Adrenal gland (tissue), 5 donors: ENCODE measurements at regions not wholly inside any gene's neighbourhood (a gene's known extent, or its start where the extent isn't known, plus 50 kb on each side); places are given as distances from the start of the nearest gene placed in this dataset.

Experiments used
- POLR2A ChIP-seq, 2 donors: fragments of 450-650 bp; IDR thresholded peaks; one replicate each; pipeline ENCODE4 v1.6.1; 2017; ENCODE audit warnings: antibody characterized with exemption in 2 of 2, mild to moderate bottlenecking in 2 of 2, moderate library complexity in 1 of 2
- TF ChIP-seq, protein P1 (sequence below), 6 experiments: fragments of 450-650 bp in 4 of 6; fragments of 200-600 bp in 2 of 6; sonication (generic) in 1 of 6; IDR thresholded peaks; 1 replicate in 5 of 6; 2 replicates in 1 of 6; pipeline versions ENCODE4 v1.5.1 to v1.8.0; 2016 to 2021; ENCODE audit warnings: antibody characterized with exemption in 6 of 6, mild to moderate bottlenecking in 2 of 6, moderate library complexity in 1 of 6
- donor health status: DM: no; HTN: no; CAD: no.

DNA sequence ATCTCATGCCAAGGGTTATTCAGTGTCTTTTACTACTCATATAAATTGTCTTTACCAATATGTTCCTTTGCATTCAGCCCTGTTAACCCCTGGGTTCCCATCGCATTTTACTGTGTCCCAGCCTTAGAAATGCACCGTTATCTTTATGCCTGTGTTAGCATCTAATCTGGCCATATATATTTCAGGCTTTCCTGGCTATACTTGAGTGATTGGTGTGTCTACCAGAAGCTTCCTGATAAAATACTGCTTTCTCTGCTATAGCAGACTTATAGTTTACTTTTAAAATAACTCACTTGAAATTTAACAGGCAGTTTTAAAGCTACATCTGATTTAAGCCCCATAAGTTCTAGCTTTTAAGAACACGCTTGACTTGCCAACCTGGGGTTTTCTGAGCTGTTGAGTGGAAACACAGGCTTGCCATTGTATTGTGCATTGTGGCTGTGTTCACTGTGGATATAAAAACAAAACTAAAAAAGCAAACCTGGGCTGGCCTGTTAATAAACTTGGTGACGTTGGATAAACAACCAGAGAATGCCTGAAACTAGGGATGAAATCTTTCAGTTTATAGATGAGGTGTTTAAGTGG lies 185.3 kb upstream of the TAPT1 start:
- TF ChIP-seq, protein P1, sequence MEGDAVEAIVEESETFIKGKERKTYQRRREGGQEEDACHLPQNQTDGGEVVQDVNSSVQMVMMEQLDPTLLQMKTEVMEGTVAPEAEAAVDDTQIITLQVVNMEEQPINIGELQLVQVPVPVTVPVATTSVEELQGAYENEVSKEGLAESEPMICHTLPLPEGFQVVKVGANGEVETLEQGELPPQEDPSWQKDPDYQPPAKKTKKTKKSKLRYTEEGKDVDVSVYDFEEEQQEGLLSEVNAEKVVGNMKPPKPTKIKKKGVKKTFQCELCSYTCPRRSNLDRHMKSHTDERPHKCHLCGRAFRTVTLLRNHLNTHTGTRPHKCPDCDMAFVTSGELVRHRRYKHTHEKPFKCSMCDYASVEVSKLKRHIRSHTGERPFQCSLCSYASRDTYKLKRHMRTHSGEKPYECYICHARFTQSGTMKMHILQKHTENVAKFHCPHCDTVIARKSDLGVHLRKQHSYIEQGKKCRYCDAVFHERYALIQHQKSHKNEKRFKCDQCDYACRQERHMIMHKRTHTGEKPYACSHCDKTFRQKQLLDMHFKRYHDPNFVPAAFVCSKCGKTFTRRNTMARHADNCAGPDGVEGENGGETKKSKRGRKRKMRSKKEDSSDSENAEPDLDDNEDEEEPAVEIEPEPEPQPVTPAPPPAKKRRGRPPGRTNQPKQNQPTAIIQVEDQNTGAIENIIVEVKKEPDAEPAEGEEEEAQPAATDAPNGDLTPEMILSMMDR (IDR thresholded peaks at IDR 0.05) = no peak
- no peak for TF ChIP-seq POLR2A (IDR thresholded peaks at IDR 0.05)
